Coronary artery (tissue), 2 donors: ENCODE measurements at regions not wholly inside any gene's neighbourhood (a gene's known extent, or its start where the extent isn't known, plus 50 kb on each side); places are given as distances from the start of the nearest gene placed in this dataset.

Experiments
- DNase-seq: peaks from one replicate; pipeline ENCODE4 v3.0.0-alpha.2; 2017; ENCODE audit warnings: low spot score
- H3K27ac ChIP-seq, 2 donors: fragments of 200-600 bp; sonication (generic); one replicate each; pipeline ENCODE4 v1.5.1; 2016 to 2019
- H3K4me3 ChIP-seq: fragments of 200-600 bp; sonication (generic); 2 replicates; pipeline ENCODE4 v1.5.1; 2016; ENCODE audit warnings: mild to moderate bottlenecking, moderate library complexity
- TF ChIP-seq, protein P1 (sequence below): fragments of 200-600 bp; sonication (generic); IDR thresholded peaks from one replicate; pipeline ENCODE4 v1.5.1; 2019; ENCODE audit warnings: antibody characterized with exemption

DNA sequence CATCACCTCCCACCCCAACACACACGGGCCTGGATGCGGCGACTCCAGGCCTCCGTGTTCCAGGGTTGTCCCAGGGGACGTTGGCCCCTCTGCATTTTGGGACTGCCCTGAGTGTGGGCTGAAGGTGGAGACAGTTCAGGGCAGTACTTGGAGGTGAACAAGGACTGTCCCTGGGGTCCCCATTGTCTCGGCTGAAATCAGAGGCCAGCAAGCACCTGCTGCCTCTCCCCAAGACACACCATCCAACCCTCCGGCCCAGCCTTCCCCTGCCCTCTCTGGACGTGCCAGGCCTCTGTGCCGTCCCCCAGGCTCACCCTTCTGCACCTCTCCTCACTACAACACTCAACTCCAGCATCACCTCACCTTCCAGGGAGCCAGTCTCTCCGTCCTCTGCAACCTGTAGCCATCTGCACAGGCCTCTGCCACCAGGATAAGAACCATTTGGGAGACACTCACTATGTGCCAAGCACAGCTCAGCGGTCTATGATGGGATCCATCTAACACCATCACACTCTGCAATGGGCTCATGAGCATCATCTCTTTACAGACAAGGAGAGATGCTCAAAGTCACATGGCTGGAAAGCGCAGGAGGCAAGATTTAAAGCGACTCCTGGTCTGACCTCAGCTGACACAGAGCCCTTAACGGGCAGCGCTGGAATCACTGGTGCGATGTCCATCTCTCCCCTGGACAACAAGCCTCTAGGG, 104.5 kb upstream of the SEC14L1 start:
- H3K27ac ChIP-seq, result no peak overlapping the region
- H3K4me3 ChIP-seq, result no peak overlapping the region
- TF ChIP-seq, protein P1, sequence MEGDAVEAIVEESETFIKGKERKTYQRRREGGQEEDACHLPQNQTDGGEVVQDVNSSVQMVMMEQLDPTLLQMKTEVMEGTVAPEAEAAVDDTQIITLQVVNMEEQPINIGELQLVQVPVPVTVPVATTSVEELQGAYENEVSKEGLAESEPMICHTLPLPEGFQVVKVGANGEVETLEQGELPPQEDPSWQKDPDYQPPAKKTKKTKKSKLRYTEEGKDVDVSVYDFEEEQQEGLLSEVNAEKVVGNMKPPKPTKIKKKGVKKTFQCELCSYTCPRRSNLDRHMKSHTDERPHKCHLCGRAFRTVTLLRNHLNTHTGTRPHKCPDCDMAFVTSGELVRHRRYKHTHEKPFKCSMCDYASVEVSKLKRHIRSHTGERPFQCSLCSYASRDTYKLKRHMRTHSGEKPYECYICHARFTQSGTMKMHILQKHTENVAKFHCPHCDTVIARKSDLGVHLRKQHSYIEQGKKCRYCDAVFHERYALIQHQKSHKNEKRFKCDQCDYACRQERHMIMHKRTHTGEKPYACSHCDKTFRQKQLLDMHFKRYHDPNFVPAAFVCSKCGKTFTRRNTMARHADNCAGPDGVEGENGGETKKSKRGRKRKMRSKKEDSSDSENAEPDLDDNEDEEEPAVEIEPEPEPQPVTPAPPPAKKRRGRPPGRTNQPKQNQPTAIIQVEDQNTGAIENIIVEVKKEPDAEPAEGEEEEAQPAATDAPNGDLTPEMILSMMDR, result no peak
- DNase-seq, result no peak

DNA sequence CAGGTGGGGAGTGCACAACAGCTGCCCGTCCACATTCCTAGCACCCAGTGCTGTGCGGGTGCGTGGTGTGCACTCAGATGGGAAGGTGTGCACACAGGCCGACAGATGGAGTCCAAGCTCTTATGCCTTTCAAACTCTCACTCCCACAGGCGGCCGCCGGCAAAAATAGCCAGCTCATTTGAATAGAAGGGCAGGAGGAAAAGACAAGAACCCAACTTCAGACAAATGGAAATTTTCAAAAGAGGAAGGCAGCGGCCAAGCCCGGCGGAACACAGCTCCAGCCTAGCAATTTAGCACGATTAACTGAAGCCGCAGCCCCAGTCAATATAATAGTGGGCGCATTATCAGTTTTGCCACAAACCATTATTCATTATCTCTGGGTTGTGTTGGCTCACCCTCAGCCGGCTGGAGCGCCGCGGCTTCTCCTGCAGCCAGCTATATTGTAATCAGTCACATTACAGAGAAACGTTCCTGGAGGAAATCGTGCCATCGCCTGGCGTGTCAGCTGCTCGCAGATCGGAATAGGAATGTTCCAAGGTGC, 103.9 kb upstream of the SEC14L1 start:
- Histone ChIP-seq H3K27ac (no peak overlapping the region), H3K4me3 (no peak overlapping the region)
- TF ChIP-seq, protein P1, result no peak
- DNase-seq, result no peak

DNA sequence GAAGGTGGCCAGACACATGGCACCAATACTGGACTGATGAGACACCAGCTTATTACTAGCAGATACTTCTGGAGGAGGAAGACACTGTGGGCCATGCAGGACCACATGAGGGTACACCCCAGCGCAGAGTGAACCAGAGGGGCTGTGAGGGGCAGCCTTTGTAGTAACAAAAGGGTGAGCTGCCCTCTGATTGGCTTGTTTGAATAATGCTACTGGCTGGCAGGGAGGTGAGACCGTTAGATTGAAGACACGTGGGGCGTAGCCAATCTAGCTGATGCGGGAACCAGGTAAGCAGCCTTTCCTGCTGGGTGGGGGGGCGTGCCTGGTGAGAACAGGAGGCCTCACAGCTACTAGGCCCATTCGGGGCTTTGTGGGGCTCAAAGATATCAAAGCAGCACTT, 102.8 kb upstream of the SEC14L1 start:
- no peak for DNase-seq
- TF ChIP-seq, protein P1, result no peak
- H3K27ac ChIP-seq, result no peak overlapping the region

DNA sequence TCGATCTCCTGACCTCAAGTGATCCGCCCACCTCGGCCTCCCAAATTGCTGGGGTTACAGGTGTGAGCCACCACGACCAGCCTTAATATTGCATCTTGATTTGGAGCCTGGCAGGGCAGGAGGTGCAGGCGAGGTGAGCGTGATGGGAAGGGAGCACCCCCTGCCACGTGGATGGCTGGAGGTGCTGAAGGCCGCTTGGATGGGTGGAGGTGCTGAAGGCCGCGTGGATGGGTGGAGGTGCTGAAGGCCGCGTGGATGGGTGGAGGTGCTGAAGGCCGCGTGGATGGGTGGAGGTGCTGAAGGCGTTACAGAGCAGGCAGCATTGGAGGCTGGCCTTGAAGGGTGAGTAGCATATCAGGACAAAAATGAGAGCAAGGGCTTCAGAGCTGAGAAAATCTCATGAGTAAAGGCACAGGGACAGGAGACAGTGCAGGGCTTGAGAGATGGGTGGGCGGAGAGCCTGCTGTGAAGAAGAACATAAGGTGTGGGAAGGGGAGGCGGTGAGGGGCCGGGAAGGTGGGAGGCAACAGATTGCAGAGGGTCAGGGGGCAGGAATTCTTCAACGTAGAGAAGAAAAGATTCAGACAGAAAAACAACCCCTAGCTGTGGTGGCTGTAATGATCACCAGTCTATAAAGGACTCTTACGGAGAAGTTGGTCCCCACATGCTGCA, 101.7 kb upstream of the SEC14L1 start:
- H3K4me3 ChIP-seq, result no peak overlapping the region
- no peak for DNase-seq
- TF ChIP-seq, protein P1, result no peak
- no peak overlapping the region for H3K27ac ChIP-seq

More for the DNA sequence above, 102.8 kb upstream of the SEC14L1 start:
- no peak overlapping the region for H3K4me3 ChIP-seq

DNA sequence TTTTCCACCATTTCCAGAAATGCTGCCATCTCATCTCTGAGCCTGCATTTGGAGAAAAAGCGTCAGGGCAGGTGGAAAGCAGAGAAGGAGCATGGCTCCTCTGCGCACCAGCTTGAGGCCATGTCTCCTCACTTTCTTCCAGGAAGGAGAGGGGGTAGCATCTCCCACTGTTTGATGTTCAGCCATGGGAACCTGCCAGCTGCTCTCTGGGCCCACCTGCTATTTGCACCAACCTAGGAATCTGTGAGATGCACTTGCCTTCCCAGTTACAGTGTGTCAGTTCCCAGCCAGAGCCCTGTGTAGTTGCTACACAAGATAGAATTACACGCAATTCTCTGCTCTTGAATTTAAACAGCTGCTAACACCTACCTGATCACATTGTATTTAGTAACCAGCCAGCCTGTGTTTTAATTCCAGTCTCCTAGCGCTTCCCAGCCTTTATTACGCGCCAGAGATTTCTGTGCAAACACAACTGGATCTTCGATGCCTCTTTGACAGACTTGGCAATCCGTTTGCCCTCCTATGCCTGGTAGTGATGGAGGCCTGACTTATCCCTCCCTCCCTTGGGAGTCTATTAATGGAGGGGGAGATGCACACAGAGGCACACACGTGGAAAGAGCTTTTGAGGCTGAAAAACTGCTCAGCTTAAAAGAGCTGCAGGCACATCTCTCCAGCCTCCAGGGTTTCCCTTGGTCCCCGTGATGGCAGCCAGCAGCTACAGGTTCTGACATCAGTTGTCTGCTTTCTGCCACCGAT, 98.1 kb upstream of the SEC14L1 start:
- TF ChIP-seq, protein P1, result no peak
- Histone ChIP-seq H3K27ac (no peak overlapping the region), H3K4me3 (no peak overlapping the region)
- no peak for DNase-seq

DNA sequence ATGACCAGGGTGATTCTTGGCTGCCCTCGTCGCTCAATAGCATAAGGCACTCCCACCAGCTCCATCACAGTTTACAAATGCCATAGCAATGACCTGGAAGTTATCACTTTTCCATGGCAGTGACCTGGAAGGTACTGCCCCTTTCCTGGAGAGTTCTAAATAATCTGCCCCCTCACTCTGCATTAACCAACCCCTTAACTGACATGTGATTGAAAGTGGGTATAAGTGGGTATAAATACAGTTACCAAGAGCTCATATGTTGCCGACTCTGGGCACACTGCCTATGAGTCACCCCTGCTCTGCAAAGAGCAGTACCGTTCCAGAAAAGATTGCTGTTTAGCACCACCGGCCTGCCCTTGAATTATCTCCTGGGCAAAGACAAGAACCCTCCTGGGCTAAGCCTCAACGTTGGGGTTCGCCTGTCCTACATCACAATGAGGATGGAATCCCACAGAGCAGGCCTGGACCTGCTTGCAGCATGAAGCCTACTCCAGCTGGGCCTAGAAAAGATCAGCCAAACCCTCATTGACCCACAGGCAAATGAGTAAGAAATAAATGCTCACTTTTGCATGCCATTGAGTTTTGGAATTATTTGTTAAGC, 95.2 kb upstream of the SEC14L1 start:
- Histone ChIP-seq H3K4me3 (no peak overlapping the region), H3K27ac (no peak overlapping the region)
- TF ChIP-seq, protein P1, result no peak
- DNase-seq, result no peak
